IMR-90 (cell line): ENCODE measurements at regions not wholly inside any gene's neighbourhood (a gene's known extent, or its start where the extent isn't known, plus 50 kb on each side); places are given as distances from the start of the nearest gene placed in this dataset.

ENCODE experiments used
- ATAC-seq: fragments of 200-7000 bp; cut with Tn5 transposase; 2 replicates; pipeline ENCODE4 v1.9.1; 2020; ENCODE audit warnings: low read depth, mild to moderate bottlenecking, moderate library complexity
- BruUV-seq: library from RNA; stranded (reverse); fragments of 400-500 nt; replicated peaks from 2 replicates; lab custom pipeline; 2021; lab: Mats Ljungman, UMichigan
- CTCF ChIA-PET: fragments of 300-600 bp; formaldehyde crosslinking; extraction: SDS; loops from one replicate; lab custom pipeline; 2021; ENCODE audit warnings: antibody characterized with exemption; lab: Yijun Ruan, JAX
- POLR2A ChIA-PET: fragments of 300-600 bp; sonication (Branson Sonifier 250); formaldehyde crosslinking; loops from one replicate; lab custom pipeline; 2022; ENCODE audit warnings: antibody characterized with exemption; ENCODE audit not compliant: unreplicated experiment; lab: Charles Lee
- DNase-seq: peaks from one replicate; pipeline ENCODE4 v3.0.0; 2013
- H2AFZ ChIP-seq: replicated peaks from 2 replicates; pipeline ENCODE3; 2013; ENCODE audit warnings: low read length, mild to moderate bottlenecking; ENCODE audit not compliant: poor library complexity
- H2AK5ac ChIP-seq: 2 replicates; pipeline ENCODE4 v1.6.1; 2013; ENCODE audit warnings: low read depth, low read length, inconsistent platforms
- H2AK9ac ChIP-seq: replicated peaks from 2 replicates; pipeline ENCODE3; 2013; ENCODE audit warnings: mild to moderate bottlenecking, low read depth, low read length, moderate library complexity; ENCODE audit not compliant: poor library complexity
- H2BK120ac ChIP-seq: 2 replicates; pipeline ENCODE4 v1.6.1; 2013; ENCODE audit warnings: low read depth, low read length, inconsistent platforms
- H2BK15ac ChIP-seq: 3 replicates; pipeline ENCODE4 v1.6.1; 2013; ENCODE audit warnings: low read depth, low read length, inconsistent platforms
- H2BK20ac ChIP-seq: 2 replicates; pipeline ENCODE4 v1.6.1; 2013; ENCODE audit warnings: low read depth, mild to moderate bottlenecking, inconsistent platforms, low read length, moderate library complexity
- H2BK5ac ChIP-seq: 2 replicates; pipeline ENCODE4 v1.6.1; 2013; ENCODE audit warnings: mild to moderate bottlenecking, low read depth, low read length, inconsistent platforms; ENCODE audit not compliant: poor library complexity, severe bottlenecking
- H3K14ac ChIP-seq: replicated peaks from 2 replicates; pipeline ENCODE4 v1.6.1; 2013; ENCODE audit warnings: low read depth, low read length, inconsistent platforms
- H3K18ac ChIP-seq: 2 replicates; pipeline ENCODE4 v1.6.1; 2013; ENCODE audit warnings: low read depth, low read length, control low read depth
- H3K23ac ChIP-seq: 2 replicates; pipeline ENCODE4 v1.6.1; 2013; ENCODE audit warnings: low read depth, low read length, inconsistent platforms
- H3K27ac ChIP-seq: 2 replicates; pipeline ENCODE4 v1.5.1; 2013; ENCODE audit warnings: mild to moderate bottlenecking, control low read depth, low read length; ENCODE audit not compliant: insufficient read depth
- H3K27me3 ChIP-seq: 2 replicates; pipeline ENCODE4 v1.6.1; 2013; ENCODE audit warnings: low read length; ENCODE audit not compliant: control insufficient read depth, insufficient read depth
- H3K36me3 ChIP-seq: 2 replicates; pipeline ENCODE4 v1.6.1; 2013; ENCODE audit warnings: low read length, mixed read lengths; ENCODE audit not compliant: control insufficient read depth, insufficient read depth
- H3K4ac ChIP-seq: 2 replicates; pipeline ENCODE4 v1.6.1; 2013; ENCODE audit warnings: low read depth, low read length, inconsistent platforms
- H3K4me1 ChIP-seq: 2 replicates; pipeline ENCODE4 v1.6.1; 2013; ENCODE audit warnings: low read length, mixed read lengths; ENCODE audit not compliant: control insufficient read depth, insufficient read depth
- H3K4me2 ChIP-seq: 2 replicates; pipeline ENCODE4 v1.6.1; 2013; ENCODE audit warnings: low read depth, mild to moderate bottlenecking, control low read depth, low read length, moderate library complexity
- H3K4me3 ChIP-seq: 2 replicates; pipeline ENCODE4 v1.5.1; 2013; ENCODE audit warnings: low read depth, mild to moderate bottlenecking, control low read depth, low read length, moderate library complexity; ENCODE audit not compliant: insufficient read depth
- H3K56ac ChIP-seq: 2 replicates; pipeline ENCODE4 v1.6.1; 2013; ENCODE audit warnings: low read length, inconsistent platforms; ENCODE audit not compliant: insufficient read depth; ENCODE audit errors: extremely low read depth
- H3K79me1 ChIP-seq, 2 experiments: 2 replicates each; pipeline ENCODE4 v1.6.1; 2013; ENCODE audit warnings: low read length in 2 of 2, inconsistent platforms in 1 of 2, low read depth in 1 of 2
- H3K9ac ChIP-seq: 2 replicates; pipeline ENCODE4 v1.6.1; 2013; ENCODE audit warnings: low read depth, low read length, control low read depth
- H3K9me1 ChIP-seq: 2 replicates; pipeline ENCODE4 v1.6.1; 2013; ENCODE audit warnings: low read length, inconsistent platforms; ENCODE audit not compliant: insufficient read depth
- H3K9me3 ChIP-seq: 2 replicates; pipeline ENCODE4 v1.6.1; 2013; ENCODE audit warnings: low read length; ENCODE audit not compliant: control insufficient read depth, insufficient read depth
- H4K20me1 ChIP-seq: 2 replicates; pipeline ENCODE4 v1.6.1; 2013; ENCODE audit warnings: low read length, inconsistent platforms; ENCODE audit not compliant: insufficient read depth
- H4K5ac ChIP-seq: 2 replicates; pipeline ENCODE4 v1.6.1; 2013; ENCODE audit warnings: mild to moderate bottlenecking, low read depth, low read length, control low read depth
- H4K8ac ChIP-seq, 2 experiments: 2 replicates each; pipeline ENCODE4 v1.6.1; 2013; ENCODE audit warnings: low read depth in 2 of 2, low read length in 2 of 2, control low read depth in 1 of 2, inconsistent platforms in 1 of 2
- H4K91ac ChIP-seq: 2 replicates; pipeline ENCODE4 v1.6.1; 2013; ENCODE audit warnings: low read depth, low read length, inconsistent platforms; ENCODE audit not compliant: insufficient read depth
- ELK1 ChIP-seq: fragments of 150-350 bp; IDR thresholded peaks from 2 replicates; pipeline ENCODE4 v1.6.1; 2016; ENCODE audit warnings: low read depth, mild to moderate bottlenecking, low read length, moderate library complexity, borderline replicate concordance
- POLR2A ChIP-seq: IDR thresholded peaks from 2 replicates; pipeline ENCODE4 v1.6.1; 2012; ENCODE audit warnings: mild to moderate bottlenecking, low read depth, low read length
- whole genome bisulfite sequencing, 2 experiments: methylation state at CpG; one replicate each; pipeline versions ENCODE4 v1.1.5 to v1.1.7; 2013; ENCODE audit warnings: missing lambda C conversion rate in 2 of 2; ENCODE audit not compliant: insufficient read length in 1 of 2; ENCODE audit errors: extremely low coverage in 2 of 2; 5-methylcytosine and 5-hydroxymethylcytosine counted together
- dilution Hi-C: fragments of 300-500 bp; cut with HindIII; formaldehyde crosslinking; loops from one replicate; pipeline ENCODE4 v1.14.3; 2018; ENCODE audit warnings: low sequenced_read_pairs; ENCODE audit not compliant: unreplicated experiment
- in situ Hi-C: fragments of 300-500 bp; cut with MboI; formaldehyde crosslinking; loops from 3 replicates; pipeline ENCODE4 v1.14.3; 2019; ENCODE audit warnings: low sequenced_read_pairs, inconsistent platforms, mixed read lengths
- intact Hi-C: fragments of 100-400 bp; cut with micrococcal nuclease; formaldehyde crosslinking; loops from 2 replicates; pipeline ENCODE4 v1.10.0; 2022

GRCh38 chr9:135022191-135022870 is 65.1 kb upstream of the OLFM1 start:
- no peak overlapping the region for H3K23ac ChIP-seq
- H2AK9ac ChIP-seq = no peak overlapping the region
- no peak overlapping the region for H3K9ac ChIP-seq
- ATAC-seq = no peak
- CTCF ChIA-PET = no interaction called here
- H3K36me3 ChIP-seq = no peaks in the 10 kb centered on the region
- H3K4me2 ChIP-seq = no peak overlapping the region
- no peaks in the 10 kb centered on the region for H3K79me1 ChIP-seq
- in situ Hi-C loops (no loop called here), intact Hi-C loops (no loop called here), dilution Hi-C loops (no loop called here)
- no peak overlapping the region for H2AFZ ChIP-seq
- H2BK5ac ChIP-seq = no peak overlapping the region
- no peak overlapping the region for H2BK120ac ChIP-seq
- no peak overlapping the region for H2AK5ac ChIP-seq
- no peaks in the 10 kb centered on the region for H3K4me1 ChIP-seq
- H3K14ac ChIP-seq = no peak overlapping the region
- H2BK20ac ChIP-seq = no peak overlapping the region
- no TSS peak for BruUV-seq
- H2BK15ac ChIP-seq = no peak overlapping the region
- H3K9me3 ChIP-seq = no peaks in the 10 kb centered on the region
- no peak overlapping the region for H3K4ac ChIP-seq
- H3K27ac ChIP-seq = no peak overlapping the region
- H3K18ac ChIP-seq = no peak overlapping the region
- no peaks in the 10 kb centered on the region; the same call in 1 of the 2 replicates for H3K27me3 ChIP-seq
- H3K9me1 ChIP-seq = no peaks in the 10 kb centered on the region
- TF ChIP-seq ELK1 (no peak), POLR2A (no peak)
- H3K4me3 ChIP-seq = no peak overlapping the region
- no peaks in the 10 kb centered on the region for H4K20me1 ChIP-seq
- no peak overlapping the region for H4K91ac ChIP-seq
- WGBS, 2 experiments = 68% methylated on average over 8 of the region's 18 CpGs; no CpG with 5 or more reads in 1 of the 2 experiments
- no peak overlapping the region for H4K5ac ChIP-seq
- H4K8ac ChIP-seq = no peak overlapping the region
- POLR2A ChIA-PET = no interaction called here
- H3K56ac ChIP-seq = no peak overlapping the region
- no peak for DNase-seq
